H9 (cell line): ENCODE measurements at regions not wholly inside any gene's neighbourhood (a gene's known extent, or its start where the extent isn't known, plus 50 kb on each side); places are given as distances from the start of the nearest gene placed in this dataset.

Experiments
- DNase-seq: peaks from one replicate; pipeline ENCODE4 v3.0.0-alpha.2; 2017
- H2AFZ ChIP-seq: one replicate; pipeline ENCODE4 v1.6.1; 2013; ENCODE audit warnings: mild to moderate bottlenecking, low read length, control low read depth, moderate library complexity
- H2AK5ac ChIP-seq: 2 replicates; pipeline ENCODE4 v1.6.1; 2013; ENCODE audit warnings: low read length, control low read depth, mixed read lengths; ENCODE audit not compliant: insufficient read length
- H2BK120ac ChIP-seq: one replicate; pipeline ENCODE4 v1.6.1; 2013; ENCODE audit warnings: low read depth, mild to moderate bottlenecking, low read length, control low read depth, inconsistent platforms; ENCODE audit not compliant: poor library complexity, severe bottlenecking
- H2BK12ac ChIP-seq: 2 replicates; pipeline ENCODE4 v1.6.1; 2013; ENCODE audit warnings: low read length, control low read depth, mixed read lengths, low read depth; ENCODE audit not compliant: insufficient read length
- H2BK15ac ChIP-seq: 2 replicates; pipeline ENCODE4 v1.6.1; 2013; ENCODE audit warnings: low read depth, low read length, control low read depth
- H2BK20ac ChIP-seq: one replicate; pipeline ENCODE4 v1.6.1; 2013; ENCODE audit warnings: low read depth, mild to moderate bottlenecking, low read length, control low read depth, inconsistent platforms; ENCODE audit not compliant: poor library complexity, severe bottlenecking
- H2BK5ac ChIP-seq: 2 replicates; pipeline ENCODE4 v1.6.1; 2013; ENCODE audit warnings: low read length, control low read depth, mixed read lengths; ENCODE audit not compliant: insufficient read length
- H3K14ac ChIP-seq: 2 replicates; pipeline ENCODE4 v1.6.1; 2013; ENCODE audit warnings: low read length, control low read depth; ENCODE audit not compliant: insufficient read depth
- H3K18ac ChIP-seq: 2 replicates; pipeline ENCODE4 v1.6.1; 2013; ENCODE audit warnings: low read depth, mild to moderate bottlenecking, mixed read lengths, low read length, control low read depth; ENCODE audit not compliant: insufficient read length
- H3K23ac ChIP-seq: 2 replicates; pipeline ENCODE4 v1.6.1; 2013; ENCODE audit warnings: low read length, control low read depth, mixed read lengths, low read depth; ENCODE audit not compliant: insufficient read length
- H3K23me2 ChIP-seq: 2 replicates; pipeline ENCODE4 v1.6.1; 2013; ENCODE audit warnings: low read depth, mild to moderate bottlenecking, mixed read lengths, low read length, control low read depth; ENCODE audit not compliant: insufficient read length, poor library complexity, severe bottlenecking
- H3K27ac ChIP-seq: 2 replicates; pipeline ENCODE4 v1.5.1; 2013; ENCODE audit warnings: low read length, control low read depth, mixed read lengths, low read depth; ENCODE audit not compliant: insufficient read length
- H3K27me3 ChIP-seq: 2 replicates; pipeline ENCODE4 v1.6.1; 2013; ENCODE audit warnings: low read length, control low read depth, inconsistent platforms; ENCODE audit not compliant: insufficient read depth
- H3K4ac ChIP-seq: 2 replicates; pipeline ENCODE4 v1.6.1; 2013; ENCODE audit warnings: low read depth, mild to moderate bottlenecking, control low read depth, inconsistent platforms, low read length, moderate library complexity
- H3K4me1 ChIP-seq: 2 replicates; pipeline ENCODE4 v1.6.1; 2013; ENCODE audit warnings: low read length, control low read depth, inconsistent platforms; ENCODE audit not compliant: insufficient read depth
- H3K4me2 ChIP-seq: 2 replicates; pipeline ENCODE4 v1.6.1; 2013; ENCODE audit warnings: low read length, control low read depth, mixed read lengths; ENCODE audit not compliant: insufficient read length, insufficient read depth
- H3K56ac ChIP-seq: 2 replicates; pipeline ENCODE4 v1.6.1; 2013; ENCODE audit warnings: low read depth, mild to moderate bottlenecking, mixed read lengths, low read length, control low read depth; ENCODE audit not compliant: insufficient read length
- H3K79me1 ChIP-seq: 2 replicates; pipeline ENCODE4 v1.6.1; 2013; ENCODE audit warnings: low read depth, mild to moderate bottlenecking, moderate library complexity, low read length, control low read depth, inconsistent platforms; ENCODE audit not compliant: insufficient read depth, poor library complexity, severe bottlenecking
- H3K79me2 ChIP-seq: 2 replicates; pipeline ENCODE4 v1.6.1; 2013; ENCODE audit warnings: low read length, control low read depth, inconsistent platforms; ENCODE audit not compliant: insufficient read depth
- H3K9ac ChIP-seq: 2 replicates; pipeline ENCODE4 v1.6.1; 2013; ENCODE audit warnings: low read length, control low read depth, mixed read lengths; ENCODE audit not compliant: insufficient read length; ENCODE audit errors: extremely low read depth
- H3K9me3 ChIP-seq: one replicate; pipeline ENCODE4 v1.6.1; 2013; ENCODE audit warnings: low read depth, low read length, inconsistent platforms; ENCODE audit not compliant: control insufficient read depth
- H3T11ph ChIP-seq: one replicate; pipeline ENCODE4 v1.6.1; 2013; ENCODE audit warnings: mild to moderate bottlenecking, low read length, control low read depth, inconsistent platforms
- H4K20me1 ChIP-seq: one replicate; pipeline ENCODE4 v1.6.1; 2013; ENCODE audit not compliant: control insufficient read depth, insufficient read length, insufficient read depth
- H4K5ac ChIP-seq: 2 replicates; pipeline ENCODE4 v1.6.1; 2013; ENCODE audit warnings: low read depth, mild to moderate bottlenecking, mixed read lengths, low read length, control low read depth; ENCODE audit not compliant: insufficient read length
- H4K8ac ChIP-seq: replicated peaks from 2 replicates; pipeline ENCODE4 v1.6.1; 2013; ENCODE audit warnings: low read length, control low read depth, mixed read lengths, low read depth; ENCODE audit not compliant: insufficient read length
- H4K91ac ChIP-seq: 2 replicates; pipeline ENCODE4 v1.6.1; 2013; ENCODE audit warnings: low read depth, mild to moderate bottlenecking, moderate library complexity, mixed read lengths, low read length, control low read depth; ENCODE audit not compliant: insufficient read length
- H3K27ac Mint-ChIP-seq, 3 experiments: 2 replicates in 2 of 3; 3 replicates in 1 of 3; pipeline ENCODE4 v1.8.0; 2020 to 2021; ENCODE audit warnings: mixed read lengths in 3 of 3, mild to moderate bottlenecking in 1 of 3, moderate library complexity in 1 of 3
- H3K27me3 Mint-ChIP-seq: 2 replicates; pipeline ENCODE4 v1.8.0; 2021; ENCODE audit warnings: low read depth, mild to moderate bottlenecking, moderate library complexity, mixed read lengths
- H3K36me3 Mint-ChIP-seq, 3 experiments: 2 replicates in 2 of 3; 3 replicates in 1 of 3; pipeline ENCODE4 v1.8.0; 2020 to 2021; ENCODE audit warnings: low read depth in 3 of 3, mixed read lengths in 3 of 3; ENCODE audit not compliant: insufficient read depth in 1 of 3
- H3K4me1 Mint-ChIP-seq, 2 experiments: 2 replicates each; pipeline ENCODE4 v1.8.0; 2020; ENCODE audit warnings: mixed read lengths in 2 of 2
- H3K4me3 Mint-ChIP-seq, 2 experiments: 2 replicates in 1 of 2; 3 replicates in 1 of 2; pipeline ENCODE4 v1.8.0; 2020 to 2021; ENCODE audit warnings: mild to moderate bottlenecking in 2 of 2, mixed read lengths in 2 of 2, moderate library complexity in 1 of 2
- H3K9me3 Mint-ChIP-seq, 2 experiments: 2 replicates in 1 of 2; 3 replicates in 1 of 2; pipeline ENCODE4 v1.8.0; 2020; ENCODE audit warnings: mild to moderate bottlenecking in 2 of 2, mixed read lengths in 2 of 2, moderate library complexity in 1 of 2
- WGBS: extraction: QIAGEN DNeasy Blood & Tissue Kit; methylation state at CpG from one replicate; pipeline ENCODE4 v1.1.7; 2013; ENCODE audit warnings: missing lambda C conversion rate, low lambda C conversion rate, mixed read lengths; ENCODE audit not compliant: insufficient read length; ENCODE audit errors: extremely low coverage; 5-methylcytosine and 5-hydroxymethylcytosine counted together
- TF ChIP-seq, protein P1 (sequence below): fragments of 200-600 bp; sonication (generic); conservative IDR thresholded peaks from 3 replicates; pipeline ENCODE4 v1.8.0; 2021; ENCODE audit warnings: antibody characterized with exemption, mild to moderate bottlenecking

GRCh38 chr7:13032576-13032975 lies 345.1 kb downstream of the ARL4A start:
- Histone ChIP-seq H3K4me1 (no peaks in the 10 kb centered on the region; the same call in 1 of the 2 replicates), H4K91ac (no peak overlapping the region), H3K23ac (no peak overlapping the region), H3K14ac (no peak overlapping the region), H4K5ac (no peak overlapping the region), H2BK5ac (no peak overlapping the region), H3K56ac (no peak overlapping the region), H2AFZ (no peak overlapping the region), H2BK20ac (no peak overlapping the region), H4K8ac (no peak overlapping the region), H3K27me3 (no peaks in the 10 kb centered on the region), H3K4ac (no peak overlapping the region), H2BK12ac (no peak overlapping the region), H3K27ac (no peak overlapping the region), H2BK120ac (no peak overlapping the region), H2BK15ac (no peak overlapping the region), H3K23me2 (no peaks in the 10 kb centered on the region), H3K79me2 (no peaks in the 10 kb centered on the region), H3K9ac (no peak overlapping the region), H3K79me1 (no peaks in the 10 kb centered on the region), H3T11ph (no peak overlapping the region), H3K4me2 (no peak overlapping the region), H2AK5ac (no peak overlapping the region), H3K9me3 (peaks cover 7% of the 10 kb centered on the region), H3K18ac (no peak overlapping the region), H4K20me1 (no peaks in the 10 kb centered on the region)
- H3K9me3 Mint-ChIP-seq = peaks cover 16 to 18% of the 10 kb centered on the region in 2 experiments
- peak; percentile 66 for DNase-seq
- no CpG with 5 or more reads among the region's 2 CpGs for WGBS
- TF ChIP-seq, protein P1, sequence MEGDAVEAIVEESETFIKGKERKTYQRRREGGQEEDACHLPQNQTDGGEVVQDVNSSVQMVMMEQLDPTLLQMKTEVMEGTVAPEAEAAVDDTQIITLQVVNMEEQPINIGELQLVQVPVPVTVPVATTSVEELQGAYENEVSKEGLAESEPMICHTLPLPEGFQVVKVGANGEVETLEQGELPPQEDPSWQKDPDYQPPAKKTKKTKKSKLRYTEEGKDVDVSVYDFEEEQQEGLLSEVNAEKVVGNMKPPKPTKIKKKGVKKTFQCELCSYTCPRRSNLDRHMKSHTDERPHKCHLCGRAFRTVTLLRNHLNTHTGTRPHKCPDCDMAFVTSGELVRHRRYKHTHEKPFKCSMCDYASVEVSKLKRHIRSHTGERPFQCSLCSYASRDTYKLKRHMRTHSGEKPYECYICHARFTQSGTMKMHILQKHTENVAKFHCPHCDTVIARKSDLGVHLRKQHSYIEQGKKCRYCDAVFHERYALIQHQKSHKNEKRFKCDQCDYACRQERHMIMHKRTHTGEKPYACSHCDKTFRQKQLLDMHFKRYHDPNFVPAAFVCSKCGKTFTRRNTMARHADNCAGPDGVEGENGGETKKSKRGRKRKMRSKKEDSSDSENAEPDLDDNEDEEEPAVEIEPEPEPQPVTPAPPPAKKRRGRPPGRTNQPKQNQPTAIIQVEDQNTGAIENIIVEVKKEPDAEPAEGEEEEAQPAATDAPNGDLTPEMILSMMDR = 0 out of 3 replicates have a peak, but pooled peaks have one; percentile 14
- peaks cover 14 to 19% (median 14%) of the 10 kb centered on the region in 3 experiments for H3K36me3 Mint-ChIP-seq
- H3K4me1 Mint-ChIP-seq = peaks cover 38 to 40% of the 10 kb centered on the region in 2 experiments
- H3K27me3 Mint-ChIP-seq = no peaks in the 10 kb centered on the region
- peak overlapping the region; percentile 69 to 92 (median 82); a peak in 6 of 7 replicates for H3K27ac Mint-ChIP-seq
- no peak overlapping the region for H3K4me3 Mint-ChIP-seq
